Stimulated activated CD8-positive, alpha-beta memory T cell treated with anti-CD3 and anti-CD28 coated beads, Interleukin-7, amount 100 ng/mL, for 24 hours (primary cell): ENCODE measurements at regions not wholly inside any gene's neighbourhood (a gene's known extent, or its start where the extent isn't known, plus 50 kb on each side); places are given as distances from the start of the nearest gene placed in this dataset.

Experiments used
- DNase-seq: peaks from one replicate; pipeline ENCODE4 v3.0.0-alpha.2; 2020; ENCODE audit warnings: low read depth

- DNase-seq, result no peak
Observed at GRCh38 chr22:22076361-22076760, 93.8 kb upstream of the TOP3B start.

- no peak for DNase-seq
Observed at GRCh38 chr22:22075382-22076163, 93.0 kb upstream of the TOP3B start.

DNA sequence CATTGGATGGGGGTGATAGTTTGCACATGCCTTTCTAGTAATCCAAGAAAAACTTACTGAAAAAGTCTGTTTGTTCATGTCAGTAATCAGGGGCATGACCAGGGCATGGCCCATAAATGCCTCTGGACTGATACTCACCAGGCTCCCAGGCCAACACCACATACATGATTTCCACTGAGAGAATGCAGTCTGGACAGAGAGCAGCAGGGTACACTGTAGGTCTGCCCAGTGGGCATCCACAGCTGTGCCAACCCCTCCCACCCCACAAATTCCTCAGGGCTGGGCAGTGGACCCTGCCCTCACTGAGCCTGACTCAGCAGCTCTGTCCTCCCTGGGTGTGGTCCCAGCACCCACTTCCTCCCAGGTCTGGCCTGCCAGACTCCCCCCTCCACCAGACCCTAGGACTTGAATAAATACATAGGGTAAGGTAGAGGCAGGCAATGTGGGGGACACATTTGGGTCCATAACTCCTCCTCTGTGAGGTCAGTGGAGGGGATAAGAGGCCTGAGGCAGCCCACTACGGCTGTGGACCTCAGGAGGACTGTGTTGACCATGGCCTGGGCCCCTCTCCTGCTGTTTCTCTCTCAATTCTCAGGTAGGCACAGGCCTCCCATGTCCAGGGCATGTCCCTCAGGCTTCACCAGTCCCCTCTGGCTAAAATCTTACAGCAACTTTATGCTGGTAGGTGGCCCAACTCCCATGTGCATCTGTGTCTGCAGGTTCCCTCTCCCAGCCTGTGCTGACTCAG is 92.2 kb upstream of the TOP3B start:
- no peak for DNase-seq

GRCh38 chr22:22073769-22074561 is 91.4 kb upstream of the TOP3B start:
- DNase-seq, result no peak

- no peak for DNase-seq
Observed at GRCh38 chr22:22072169-22072836, 89.7 kb upstream of the TOP3B start.

DNA sequence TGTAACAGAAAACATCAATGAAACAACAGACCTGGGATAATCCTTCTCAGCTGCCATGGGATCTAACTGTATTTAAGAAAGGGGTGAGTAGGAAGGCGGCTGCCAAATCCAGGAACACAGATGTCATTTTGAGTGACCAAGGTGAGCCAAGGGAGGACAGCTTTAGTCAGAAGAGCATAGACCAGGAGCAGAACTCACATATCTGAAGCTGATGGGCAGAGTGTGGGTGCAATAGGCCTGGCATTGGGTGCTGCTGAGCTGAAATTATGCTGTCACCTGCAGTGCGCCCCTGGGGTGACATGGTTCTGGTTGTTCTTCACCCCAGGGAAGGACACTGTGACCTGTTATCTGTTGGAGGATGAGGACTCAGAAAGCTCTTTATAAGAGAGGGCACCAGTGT is 88.9 kb upstream of the TOP3B start:
- no peak for DNase-seq

- DNase-seq, result no peak
Observed at GRCh38 chr22:22070371-22070824, 87.8 kb upstream of the TOP3B start.

GRCh38 chr22:22069450-22070370 is 87.1 kb upstream of the TOP3B start:
- no peak for DNase-seq

DNA sequence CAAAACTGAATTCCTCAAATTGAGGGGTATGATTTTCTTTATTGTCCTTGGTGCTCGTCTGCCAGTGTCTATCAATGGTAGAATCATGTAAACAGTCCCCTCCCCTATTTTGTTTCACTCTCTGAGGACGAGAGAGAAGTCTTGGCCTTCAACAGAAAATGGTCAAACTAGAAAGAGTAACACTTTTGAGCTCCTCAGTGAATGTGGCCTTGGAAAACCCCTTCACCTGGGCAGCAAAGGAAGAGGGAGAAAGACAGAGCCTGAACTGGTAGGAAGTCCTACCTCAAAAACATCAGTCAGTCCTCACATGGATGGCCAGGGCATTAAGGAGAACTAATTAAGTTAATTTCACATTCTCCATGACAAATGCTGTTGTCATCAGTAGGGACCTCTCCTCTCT is 86.1 kb upstream of the TOP3B start:
- DNase-seq, result no peak

DNA sequence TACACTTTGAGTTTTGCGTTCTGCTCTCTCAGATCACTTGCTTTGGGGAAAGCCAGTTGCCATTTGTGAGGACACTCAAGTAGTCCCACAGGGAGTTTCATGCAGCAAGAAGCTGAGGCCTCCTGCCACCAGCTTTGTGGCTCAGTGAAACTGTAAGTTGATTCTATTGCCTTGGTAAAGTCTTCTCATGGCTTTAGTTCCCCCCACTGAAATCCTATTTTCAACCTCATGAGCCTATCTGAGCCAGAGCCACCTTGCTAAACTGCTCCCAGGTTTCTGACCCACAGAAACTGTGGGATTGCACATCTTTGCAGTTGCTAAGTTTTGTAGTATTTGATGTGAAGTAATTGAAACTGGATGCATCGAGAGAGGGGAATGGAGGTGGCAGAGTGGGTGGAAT is 85.4 kb upstream of the TOP3B start:
- DNase-seq, result no peak

DNA sequence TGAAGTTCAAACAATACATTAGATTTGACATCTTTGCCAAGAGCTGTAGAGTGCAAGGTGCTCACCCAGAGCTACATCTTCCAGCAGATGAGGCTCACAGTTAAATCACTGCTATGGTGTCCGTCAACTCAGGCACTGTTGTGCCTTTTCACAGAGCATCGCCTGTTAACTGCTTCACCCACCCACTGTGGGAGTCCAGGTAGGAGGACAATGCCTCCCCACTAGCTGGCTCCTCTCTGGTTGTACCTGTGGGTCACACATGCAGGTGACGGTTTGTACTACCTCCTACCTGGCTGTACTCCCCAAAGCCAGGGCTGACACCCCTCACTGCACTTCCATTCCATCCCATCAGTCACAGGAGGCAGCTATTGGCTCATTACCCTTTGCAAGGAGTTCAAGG is 84.6 kb upstream of the TOP3B start:
- no peak for DNase-seq

- DNase-seq, result no peak
Observed at GRCh38 chr22:22064580-22064979, 82.0 kb upstream of the TOP3B start.

DNA sequence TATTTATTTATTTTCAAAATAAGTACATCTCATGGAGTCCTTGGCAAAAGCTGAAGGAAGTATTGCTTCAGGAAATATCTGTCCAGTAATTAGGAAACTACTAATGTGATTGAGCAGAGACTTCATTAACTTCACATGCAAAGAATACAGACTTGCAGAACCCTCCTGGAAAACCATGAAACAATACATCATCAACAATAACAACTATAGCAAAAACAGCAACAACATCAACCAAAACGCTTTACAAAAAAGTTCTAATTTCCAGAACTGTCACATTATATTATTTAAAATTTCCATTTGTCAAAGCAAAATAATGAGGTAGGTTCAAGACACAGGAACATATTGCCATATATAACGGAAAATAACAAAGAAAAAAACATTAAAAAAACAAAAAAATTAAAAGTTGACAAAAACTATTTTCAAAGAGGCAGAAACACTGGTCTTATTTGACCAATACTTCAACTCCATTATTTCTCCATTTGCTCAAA is 79.8 kb upstream of the TOP3B start:
- no peak for DNase-seq

DNA sequence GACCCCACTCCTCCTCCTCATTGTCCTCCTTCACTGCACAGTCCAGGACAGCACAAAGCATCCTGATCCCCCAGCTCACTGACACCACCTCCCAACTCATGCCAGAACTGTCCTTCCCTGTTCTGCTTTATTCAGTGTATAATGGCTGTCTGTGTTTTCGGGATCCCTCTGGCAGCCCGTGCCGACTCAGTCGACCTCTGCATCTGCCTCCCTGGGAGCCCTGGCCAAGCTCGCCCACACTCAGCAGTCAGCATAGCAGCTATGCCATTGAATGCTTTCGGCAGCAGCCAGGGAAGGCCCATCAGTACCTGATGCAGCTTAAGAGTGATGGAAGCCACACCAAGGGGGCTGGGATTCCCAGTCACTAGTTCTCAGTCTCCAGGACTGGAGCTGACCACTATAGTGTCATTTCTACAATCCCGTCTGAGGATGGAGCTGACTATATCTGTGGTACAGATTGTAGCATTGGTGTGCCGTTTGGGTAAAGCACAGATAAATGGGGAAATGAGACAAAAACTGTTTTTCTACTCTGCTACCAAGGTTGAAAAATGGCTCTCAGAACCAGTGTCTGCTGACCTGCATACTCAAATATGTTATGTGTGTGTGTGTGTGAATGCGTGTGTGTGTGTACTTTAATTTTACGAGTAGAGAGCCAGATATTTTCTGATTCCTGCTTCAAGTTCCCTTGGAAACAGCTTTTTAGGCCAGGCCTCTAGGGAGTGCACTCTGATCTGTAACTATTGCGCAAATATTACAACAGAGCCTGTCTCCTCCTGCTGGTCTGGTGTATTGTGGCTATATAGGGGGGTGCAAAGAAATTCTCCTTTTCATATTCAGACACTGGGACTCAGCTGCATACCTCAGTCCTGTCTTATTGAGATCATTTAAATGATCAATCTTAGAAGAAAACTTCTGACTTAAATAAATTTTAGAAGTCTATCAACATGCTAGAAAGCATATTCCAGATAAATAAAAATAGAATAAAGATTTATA is 78.8 kb upstream of the TOP3B start:
- no peak for DNase-seq

- peak; percentile 38 for DNase-seq
Observed at GRCh38 chr22:22060200-22061084, 77.9 kb upstream of the TOP3B start.

GRCh38 chr22:22059291-22060002 is 76.9 kb upstream of the TOP3B start:
- no peak for DNase-seq

DNA sequence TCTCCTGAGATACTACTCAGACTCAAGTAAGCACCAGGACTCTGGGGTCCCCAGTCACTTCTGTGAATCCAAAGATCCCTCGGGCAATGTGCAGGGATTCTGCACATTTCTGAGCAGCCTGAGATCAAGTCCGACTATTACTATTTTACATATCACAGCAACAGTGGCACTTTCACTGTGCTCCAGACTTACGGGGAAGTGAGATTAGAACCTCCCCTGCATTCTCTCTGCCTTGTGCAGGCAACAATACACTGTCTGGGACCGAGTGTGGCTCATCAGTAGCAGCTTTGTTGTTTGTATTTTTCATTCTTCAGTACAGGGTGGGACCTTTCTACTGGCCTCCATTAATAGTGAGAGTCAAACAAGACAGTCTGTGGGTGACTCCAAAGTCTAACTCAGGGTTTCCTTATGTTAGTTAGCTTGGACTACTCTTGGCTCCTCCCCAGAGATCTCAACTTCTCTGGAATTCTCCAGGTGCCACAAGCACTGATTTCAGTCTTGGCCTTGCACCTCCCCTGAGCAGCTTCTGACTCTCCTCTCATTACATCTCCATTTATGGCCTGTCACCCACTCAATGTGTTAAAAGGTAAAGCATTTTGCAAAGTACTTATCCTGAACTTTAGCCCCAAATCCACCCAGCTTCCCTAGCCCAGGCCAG is 76.2 kb upstream of the TOP3B start:
- no peak for DNase-seq
